ENCODE measurements at regions not wholly inside any gene's neighbourhood (a gene's known extent, or its start where the extent isn't known, plus 50 kb on each side); places are given as distances from the start of the nearest gene placed in this dataset.
"Not testable (repeated sequence)": the region's sequence is repeated elsewhere in the genome, so short reads cannot be mapped to it uniquely, and the experiment has no call there.

GRCh38 chr4:14415146-14415545, 587.1 kb upstream of the CPEB2 start:
- TF ChIP-seq CTCF (IDR thresholded peaks at IDR 0.05; ENCODE audit: low read depth, low read length) = no peak
- H3K36me3 ChIP-seq = no peaks in the 10 kb centered on the region
- no peaks in the 10 kb centered on the region for H3K9me3 ChIP-seq (ENCODE audit: severe bottlenecking)
- no peak overlapping the region for H3K4me3 ChIP-seq (ENCODE audit: low read depth, low read length)
- H3K27ac ChIP-seq = no peak overlapping the region
- no peak for DNase-seq
- no peaks in the 10 kb centered on the region for H3K27me3 ChIP-seq (ENCODE audit: insufficient read depth, low read depth, severe bottlenecking)

DNA sequence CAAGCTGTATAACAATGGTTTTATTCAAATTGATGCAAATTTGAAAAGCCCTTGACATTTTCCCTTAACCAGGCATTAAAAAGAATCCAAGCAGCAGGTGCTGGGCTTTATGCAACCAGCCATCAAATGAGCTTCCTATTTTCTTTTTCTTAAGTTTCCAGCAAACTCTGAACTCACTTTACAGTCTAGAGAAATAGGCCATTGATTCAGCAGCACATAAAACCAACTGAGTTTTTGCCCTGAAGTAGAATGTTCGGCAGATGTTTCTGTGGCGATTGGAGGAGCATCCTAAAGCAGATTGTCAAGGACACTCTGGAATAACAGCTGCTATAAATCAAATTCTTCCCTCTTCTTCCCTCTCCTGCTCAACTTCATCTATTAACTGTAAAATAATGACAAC, 582.8 kb upstream of the CPEB2 start:
- Histone ChIP-seq H3K27me3 (ENCODE audit: insufficient read depth, low read depth, severe bottlenecking) (no peaks in the 10 kb centered on the region), H3K4me3 (ENCODE audit: low read depth, low read length) (no peak overlapping the region), H3K36me3 (no peaks in the 10 kb centered on the region), H3K9me3 (ENCODE audit: severe bottlenecking) (no peaks in the 10 kb centered on the region), H3K27ac (no peak overlapping the region)
- no peak for DNase-seq
- no peak for TF ChIP-seq CTCF (IDR thresholded peaks at IDR 0.05; ENCODE audit: low read depth, low read length)

- not testable (repeated sequence) for H3K9me3 ChIP-seq (ENCODE audit: severe bottlenecking); H3K27ac ChIP-seq; H3K27me3 ChIP-seq (ENCODE audit: insufficient read depth, low read depth, severe bottlenecking); H3K4me3 ChIP-seq (ENCODE audit: low read depth, low read length); H3K36me3 ChIP-seq; DNase-seq
Observed at GRCh38 chr4:14426297-14426696, 576.0 kb upstream of the CPEB2 start.

- no peak overlapping the region for H3K27ac ChIP-seq
- no peak overlapping the region for H3K4me3 ChIP-seq (ENCODE audit: low read depth, low read length)
- no peaks in the 10 kb centered on the region for H3K36me3 ChIP-seq
- no peaks in the 10 kb centered on the region for H3K27me3 ChIP-seq (ENCODE audit: insufficient read depth, low read depth, severe bottlenecking)
- DNase-seq = no peak
- no peak for TF ChIP-seq CTCF (IDR thresholded peaks at IDR 0.05; ENCODE audit: low read depth, low read length)
- H3K9me3 ChIP-seq (ENCODE audit: severe bottlenecking) = peaks cover 4% of the 10 kb centered on the region
Observed at GRCh38 chr4:14428125-14428524, 574.2 kb upstream of the CPEB2 start.

GRCh38 chr4:14431155-14432134, 570.8 kb upstream of the CPEB2 start:
- Histone ChIP-seq H3K27me3 (ENCODE audit: insufficient read depth, low read depth, severe bottlenecking) (no peaks in the 10 kb centered on the region), H3K4me3 (ENCODE audit: low read depth, low read length) (no peak overlapping the region), H3K36me3 (no peaks in the 10 kb centered on the region), H3K9me3 (ENCODE audit: severe bottlenecking) (no peaks in the 10 kb centered on the region), H3K27ac (no peak overlapping the region)
- no peak for TF ChIP-seq CTCF (IDR thresholded peaks at IDR 0.05; ENCODE audit: low read depth, low read length)
- no peak for DNase-seq

- DNase-seq = no peak
- H3K9me3 ChIP-seq (ENCODE audit: severe bottlenecking) = no peaks in the 10 kb centered on the region
Observed at GRCh38 chr4:14434483-14434882, 567.8 kb upstream of the CPEB2 start.

More at GRCh38 chr4:14434483-14434882, 567.8 kb upstream of the CPEB2 start:
- H3K27me3 ChIP-seq (ENCODE audit: insufficient read depth, low read depth, severe bottlenecking) = no peaks in the 10 kb centered on the region
- no peaks in the 10 kb centered on the region for H3K36me3 ChIP-seq
- H3K27ac ChIP-seq = no peak overlapping the region
- no peak overlapping the region for H3K4me3 ChIP-seq (ENCODE audit: low read depth, low read length)
- TF ChIP-seq CTCF (IDR thresholded peaks at IDR 0.05; ENCODE audit: low read depth, low read length) = no peak
